Muscle layer of duodenum (tissue), 2 donors: ENCODE measurements at regions not wholly inside any gene's neighbourhood (a gene's known extent, or its start where the extent isn't known, plus 50 kb on each side); places are given as distances from the start of the nearest gene placed in this dataset.

Experiments
- H3K27ac ChIP-seq: one replicate; pipeline ENCODE4 v1.7.0; 2013; ENCODE audit warnings: mild to moderate bottlenecking, low read length
- H3K27me3 ChIP-seq: one replicate; pipeline ENCODE4 v1.7.0; 2013; ENCODE audit warnings: low read depth, mild to moderate bottlenecking, control low read depth, low read length
- H3K36me3 ChIP-seq, 2 donors: one replicate each; pipeline ENCODE4 v1.7.0; 2013; ENCODE audit warnings: low read length in 2 of 2, control low read depth in 1 of 2, mild to moderate bottlenecking in 1 of 2; ENCODE audit not compliant: insufficient read depth in 2 of 2, control insufficient read depth in 1 of 2
- H3K4me1 ChIP-seq, 2 donors: one replicate each; pipeline ENCODE4 v1.7.0; 2013; ENCODE audit warnings: low read length in 2 of 2, mild to moderate bottlenecking in 2 of 2, control low read depth in 1 of 2, moderate library complexity in 1 of 2; ENCODE audit not compliant: insufficient read depth in 2 of 2, control insufficient read depth in 1 of 2
- H3K4me3 ChIP-seq, 2 donors: one replicate each; pipeline ENCODE4 v1.7.0; 2013; ENCODE audit warnings: low read length in 2 of 2, low read depth in 1 of 2, mild to moderate bottlenecking in 1 of 2
- H3K9me3 ChIP-seq, 2 donors: one replicate each; pipeline ENCODE4 v1.7.0; 2013; ENCODE audit warnings: low read length in 2 of 2, control low read depth in 1 of 2, mild to moderate bottlenecking in 1 of 2; ENCODE audit not compliant: control insufficient read depth in 1 of 2
- donor health status: healthy.

DNA sequence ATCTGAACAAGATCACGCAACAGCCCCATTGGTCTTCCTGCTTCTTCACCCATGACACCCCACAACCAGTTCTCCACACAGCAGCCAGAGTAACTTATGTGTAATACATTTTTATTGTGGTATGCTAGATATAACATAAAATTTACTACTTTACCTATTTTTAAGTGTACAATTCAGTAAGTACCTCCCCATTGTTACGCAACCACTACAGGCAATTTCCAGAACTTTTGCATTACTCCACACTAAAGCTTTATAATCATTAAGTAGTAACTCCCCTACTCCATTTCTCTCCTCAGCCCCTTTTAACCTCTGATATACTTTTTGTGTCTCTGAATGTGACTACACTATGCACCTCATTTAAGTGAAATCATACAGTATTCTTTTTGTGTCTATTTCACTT lies 575.4 kb upstream of the CADM1 start:
- peaks cover 0 to 2% of the 10 kb centered on the region in 2 donors for H3K4me1 ChIP-seq
- H3K27me3 ChIP-seq: no peaks in the 10 kb centered on the region
- H3K27ac ChIP-seq: no peak overlapping the region
- H3K9me3 ChIP-seq: no peaks in the 10 kb centered on the region
- no peak overlapping the region for H3K4me3 ChIP-seq
- H3K36me3 ChIP-seq: no peaks in the 10 kb centered on the region

DNA sequence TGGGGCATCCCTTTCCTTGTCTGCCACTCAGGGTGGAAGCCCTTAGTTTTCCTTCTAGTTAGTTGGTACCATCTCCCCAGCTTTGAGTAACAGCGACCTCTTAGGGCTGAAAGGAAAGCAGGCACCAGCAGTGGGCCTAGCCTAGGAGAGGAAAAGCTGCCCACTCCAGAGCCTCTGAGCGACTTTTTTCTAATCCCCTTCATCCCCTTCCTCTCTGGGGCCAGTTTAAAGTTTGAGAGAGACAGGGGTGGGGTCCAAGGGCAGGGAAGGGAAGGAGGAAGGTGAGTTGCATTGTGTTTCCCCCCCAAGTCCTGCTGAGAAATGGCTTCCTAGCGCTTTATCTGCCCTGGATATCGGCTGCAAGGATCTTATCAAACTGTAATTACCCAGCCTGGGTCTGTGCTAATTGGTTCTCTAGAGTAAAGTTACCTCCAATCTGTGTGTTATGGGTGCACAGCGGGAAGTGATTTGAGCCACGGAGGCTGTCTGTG lies 573.9 kb upstream of the CADM1 start:
- Histone ChIP-seq H3K4me3 (no peak overlapping the region), H3K27me3 (no peaks in the 10 kb centered on the region)

DNA sequence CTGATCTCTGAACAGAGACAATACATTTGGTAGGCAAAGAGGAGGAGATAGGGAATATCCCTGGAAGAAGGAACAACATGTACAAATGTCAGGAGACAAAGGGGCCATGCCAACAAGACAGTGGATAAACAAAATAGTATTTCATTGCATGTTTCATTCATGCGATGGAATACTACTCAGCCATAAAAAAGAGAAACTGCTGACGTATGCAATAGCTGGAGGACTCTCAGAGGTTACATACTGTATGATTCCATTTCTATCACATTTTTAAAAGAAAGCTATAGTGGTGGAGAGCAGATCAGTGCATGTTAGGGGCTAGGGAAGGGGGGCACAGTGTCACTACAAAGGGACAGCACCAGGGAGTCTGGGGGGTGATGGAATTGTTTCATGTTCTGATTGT lies 572.9 kb upstream of the CADM1 start:
- H3K36me3 ChIP-seq: no peaks in the 10 kb centered on the region
- H3K4me3 ChIP-seq: no peak overlapping the region
- H3K4me1 ChIP-seq: peaks cover 0 to 9% of the 10 kb centered on the region in 2 donors
- H3K27ac ChIP-seq: no peak overlapping the region
- no peaks in the 10 kb centered on the region for H3K9me3 ChIP-seq
- no peaks in the 10 kb centered on the region for H3K27me3 ChIP-seq

More for the DNA sequence above, 573.9 kb upstream of the CADM1 start:
- H3K27ac ChIP-seq: no peak overlapping the region
- no peaks in the 10 kb centered on the region for H3K36me3 ChIP-seq
- no peaks in the 10 kb centered on the region for H3K9me3 ChIP-seq
- H3K4me1 ChIP-seq: peaks cover 0 to 9% of the 10 kb centered on the region in 2 donors

DNA sequence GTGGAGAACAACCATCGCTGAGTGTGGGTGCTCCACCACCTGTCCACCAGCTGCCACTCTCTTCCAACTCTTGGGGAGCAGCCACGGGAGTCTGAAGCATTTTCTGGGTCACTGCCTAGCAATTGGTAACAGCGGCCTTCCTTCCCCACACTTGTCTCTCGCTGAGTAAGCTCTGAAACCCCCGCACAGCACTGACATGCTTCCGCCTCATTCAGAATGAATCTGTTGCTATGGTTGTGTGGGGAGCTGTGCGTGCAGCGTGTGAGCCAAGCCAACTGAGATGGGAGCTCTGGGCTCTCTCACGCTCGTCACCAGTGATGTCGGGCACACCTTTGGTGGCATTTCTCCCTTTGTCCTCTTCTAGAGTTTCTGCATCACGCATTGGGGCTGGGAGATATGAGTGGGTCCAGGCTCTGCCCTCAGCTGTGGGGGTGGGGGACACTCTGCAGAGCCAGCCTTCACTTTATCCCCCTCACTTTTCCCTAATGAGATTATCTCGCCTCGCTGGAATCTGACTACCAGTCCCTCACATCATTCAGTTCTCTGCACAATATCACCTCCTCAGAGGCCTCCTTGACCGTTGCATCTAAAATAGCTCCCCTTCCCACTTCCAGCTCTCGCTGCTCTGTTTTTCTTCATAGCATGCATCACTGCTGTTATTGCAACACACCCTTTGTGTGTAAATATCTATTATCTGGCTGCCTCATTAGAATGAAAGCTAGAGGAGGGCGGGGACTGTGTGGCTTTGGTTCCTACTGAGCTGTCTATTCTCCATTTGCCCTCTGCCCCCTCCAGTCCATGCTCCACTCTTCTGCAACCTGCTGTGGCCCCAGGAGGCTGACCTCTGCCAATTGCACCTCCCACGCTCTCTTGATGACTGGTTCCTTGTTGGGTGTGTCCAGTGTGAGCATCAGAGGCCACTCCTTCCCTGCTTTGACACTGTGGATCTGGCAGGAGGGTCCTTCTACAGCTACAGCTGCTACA lies 569.9 kb upstream of the CADM1 start:
- no peaks in the 10 kb centered on the region for H3K36me3 ChIP-seq
- H3K4me1 ChIP-seq: peaks cover 0 to 9% of the 10 kb centered on the region in 2 donors
- no peak overlapping the region for H3K4me3 ChIP-seq
- H3K27me3 ChIP-seq: no peaks in the 10 kb centered on the region
- no peak overlapping the region for H3K27ac ChIP-seq
- no peaks in the 10 kb centered on the region for H3K9me3 ChIP-seq

DNA sequence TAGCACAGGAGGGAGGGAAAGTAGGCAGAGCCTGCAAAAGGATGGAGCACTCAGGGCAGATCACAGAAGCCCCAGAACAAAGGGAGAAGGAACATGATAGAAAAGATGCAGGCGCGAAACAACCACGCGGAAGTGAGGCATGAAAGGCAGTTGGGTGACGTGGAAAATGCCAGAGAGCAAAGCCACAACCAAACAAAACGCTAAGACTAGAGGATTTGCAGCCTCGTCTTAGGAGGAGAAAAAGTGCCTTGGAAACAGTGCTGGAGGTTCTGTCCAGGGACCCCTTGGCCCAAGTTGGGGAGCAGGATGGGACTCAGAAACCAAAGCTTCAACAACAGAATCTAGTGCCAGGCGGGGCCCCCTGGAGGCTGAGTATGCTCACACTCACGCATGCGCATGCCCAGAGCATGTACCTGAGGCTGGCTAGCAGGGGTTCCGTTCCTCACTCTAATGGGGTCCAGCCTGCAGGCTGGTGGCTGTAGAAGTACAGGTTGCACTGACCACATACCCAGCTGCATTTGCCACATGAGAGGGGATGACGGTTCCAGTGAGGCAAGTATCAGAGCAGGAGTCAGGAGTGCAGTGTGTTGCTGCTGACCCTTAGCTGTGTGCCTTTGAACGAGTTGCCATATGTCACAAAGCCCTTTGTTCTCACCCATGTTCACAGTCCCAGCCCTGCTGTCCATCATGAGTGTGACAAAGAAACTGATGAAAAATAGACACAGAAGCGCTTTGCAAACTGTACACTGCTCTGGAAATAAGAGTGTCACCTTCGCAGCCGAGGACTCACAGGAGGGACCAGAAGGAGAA lies 568.6 kb upstream of the CADM1 start:
- no peaks in the 10 kb centered on the region for H3K27me3 ChIP-seq
- H3K9me3 ChIP-seq: no peaks in the 10 kb centered on the region
- no peaks in the 10 kb centered on the region for H3K36me3 ChIP-seq
- H3K4me3 ChIP-seq: no peak overlapping the region
- no peak overlapping the region for H3K27ac ChIP-seq
- H3K4me1 ChIP-seq: peaks cover 0 to 9% of the 10 kb centered on the region in 2 donors

DNA sequence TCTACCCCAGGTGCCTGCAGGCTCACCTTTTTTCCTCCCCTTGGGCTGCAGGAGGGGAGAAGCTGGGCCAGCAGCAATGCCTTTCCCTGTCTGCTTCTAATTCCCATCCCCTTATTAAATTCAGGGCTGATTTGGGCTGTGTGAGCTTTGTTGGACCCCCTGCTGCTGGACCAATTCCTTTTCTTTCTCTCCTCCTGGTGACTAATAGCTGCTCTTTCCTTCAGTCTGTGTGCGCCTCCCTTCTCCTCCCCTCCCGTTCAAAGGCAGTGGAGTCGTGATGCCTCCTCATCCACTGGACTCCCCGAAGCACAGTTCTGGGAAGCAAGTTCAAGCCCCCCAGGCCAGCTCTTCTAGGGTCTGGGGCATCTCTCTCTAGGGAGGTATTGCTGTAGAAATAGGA lies 567.9 kb upstream of the CADM1 start:
- Histone ChIP-seq H3K9me3 (no peaks in the 10 kb centered on the region), H3K27ac (no peak overlapping the region), H3K4me1 (peaks cover 0 to 9% of the 10 kb centered on the region in 2 donors), H3K4me3 (no peak overlapping the region), H3K36me3 (no peaks in the 10 kb centered on the region), H3K27me3 (no peaks in the 10 kb centered on the region)

DNA sequence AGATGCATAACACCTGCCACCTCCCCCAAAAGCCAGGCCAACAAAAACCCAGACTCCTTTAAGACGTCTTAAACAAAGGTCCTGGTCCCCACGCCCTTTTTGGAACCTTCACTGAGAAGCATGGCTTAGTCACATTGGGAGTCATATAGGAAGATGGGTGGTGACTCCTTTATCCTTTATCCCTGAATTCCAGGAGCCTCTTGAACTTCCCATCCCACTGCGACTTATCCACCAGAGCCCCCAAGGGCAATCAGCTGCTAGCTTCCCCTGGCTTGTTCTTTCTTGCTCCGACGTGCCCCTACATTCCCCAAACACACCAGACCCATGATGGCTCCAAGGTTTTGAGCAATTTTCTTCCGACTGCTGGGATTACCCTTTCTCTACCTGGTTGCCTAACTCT lies 567.0 kb upstream of the CADM1 start:
- Histone ChIP-seq H3K4me3 (no peak overlapping the region), H3K27me3 (no peaks in the 10 kb centered on the region), H3K27ac (no peak overlapping the region), H3K9me3 (no peaks in the 10 kb centered on the region), H3K4me1 (peaks cover 0 to 9% of the 10 kb centered on the region in 2 donors), H3K36me3 (no peaks in the 10 kb centered on the region)

DNA sequence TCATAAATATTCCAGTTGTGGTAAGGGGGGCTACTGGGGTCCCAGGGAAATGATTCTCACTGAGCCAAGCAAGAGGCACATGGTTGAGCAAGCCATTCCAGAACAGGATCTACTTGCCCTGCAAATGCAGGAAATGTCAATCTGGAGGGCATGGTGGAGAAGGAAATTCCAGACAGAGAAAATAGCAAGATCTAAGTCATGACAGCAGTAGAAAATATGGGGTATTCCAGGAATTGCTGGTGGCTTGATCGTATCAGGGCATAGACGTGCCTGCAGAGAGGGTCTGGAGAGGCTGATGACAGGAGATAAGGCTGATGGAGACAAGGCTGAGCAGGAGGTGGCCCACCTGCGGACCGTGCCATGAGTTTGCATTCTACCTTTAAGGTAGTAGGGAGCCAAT lies 566.3 kb upstream of the CADM1 start:
- no peaks in the 10 kb centered on the region for H3K36me3 ChIP-seq
- H3K27me3 ChIP-seq: no peaks in the 10 kb centered on the region
- no peak overlapping the region for H3K27ac ChIP-seq
- H3K4me3 ChIP-seq: no peak overlapping the region
- H3K4me1 ChIP-seq: peaks cover 0 to 9% of the 10 kb centered on the region in 2 donors
- no peaks in the 10 kb centered on the region for H3K9me3 ChIP-seq

DNA sequence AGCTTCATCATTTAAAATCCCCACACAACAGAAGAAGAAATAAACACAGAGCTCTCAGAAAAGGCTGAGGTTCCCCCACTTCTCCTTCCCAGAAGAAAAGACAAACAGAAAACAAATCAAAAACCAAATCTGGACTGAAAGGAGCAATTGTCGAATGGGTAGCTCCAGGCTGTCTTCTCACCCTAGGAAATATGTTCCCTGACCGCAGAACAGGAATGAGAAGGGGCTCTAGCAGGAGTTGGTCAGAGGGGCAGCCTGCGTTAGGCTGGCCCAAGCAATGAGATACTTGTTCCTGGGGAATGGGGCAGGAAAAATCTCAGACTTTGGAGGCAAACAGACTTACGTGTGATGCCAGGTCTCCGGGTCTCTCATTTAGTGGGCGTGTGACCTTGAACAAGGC lies 562.6 kb upstream of the CADM1 start:
- no peaks in the 10 kb centered on the region for H3K27me3 ChIP-seq
- H3K4me3 ChIP-seq: no peak overlapping the region
- H3K9me3 ChIP-seq: no peaks in the 10 kb centered on the region
- H3K27ac ChIP-seq: no peak overlapping the region
- no peaks in the 10 kb centered on the region for H3K36me3 ChIP-seq
- H3K4me1 ChIP-seq: no peaks in the 10 kb centered on the region

DNA sequence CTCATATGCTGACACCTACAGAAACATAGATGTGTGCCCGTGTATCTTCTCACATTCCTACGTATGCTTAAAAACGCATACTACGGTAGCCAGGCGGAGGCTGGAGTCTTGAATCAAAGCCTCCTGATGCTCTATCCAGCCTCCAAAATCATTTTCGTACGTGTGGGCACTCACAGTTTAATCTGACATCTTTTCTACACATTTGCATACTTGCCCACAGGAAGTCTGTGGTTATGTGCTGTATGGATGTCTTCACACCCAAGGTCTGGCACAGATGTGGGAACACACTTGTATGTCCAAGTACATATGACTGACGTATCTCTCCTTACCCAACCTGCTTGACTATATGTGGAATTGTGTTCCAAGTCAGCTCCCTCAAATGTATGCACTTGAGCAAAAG lies 561.8 kb upstream of the CADM1 start:
- H3K9me3 ChIP-seq: no peaks in the 10 kb centered on the region
- no peaks in the 10 kb centered on the region for H3K4me1 ChIP-seq
- no peak overlapping the region for H3K27ac ChIP-seq
- H3K36me3 ChIP-seq: no peaks in the 10 kb centered on the region
- H3K27me3 ChIP-seq: no peaks in the 10 kb centered on the region
- no peak overlapping the region for H3K4me3 ChIP-seq

DNA sequence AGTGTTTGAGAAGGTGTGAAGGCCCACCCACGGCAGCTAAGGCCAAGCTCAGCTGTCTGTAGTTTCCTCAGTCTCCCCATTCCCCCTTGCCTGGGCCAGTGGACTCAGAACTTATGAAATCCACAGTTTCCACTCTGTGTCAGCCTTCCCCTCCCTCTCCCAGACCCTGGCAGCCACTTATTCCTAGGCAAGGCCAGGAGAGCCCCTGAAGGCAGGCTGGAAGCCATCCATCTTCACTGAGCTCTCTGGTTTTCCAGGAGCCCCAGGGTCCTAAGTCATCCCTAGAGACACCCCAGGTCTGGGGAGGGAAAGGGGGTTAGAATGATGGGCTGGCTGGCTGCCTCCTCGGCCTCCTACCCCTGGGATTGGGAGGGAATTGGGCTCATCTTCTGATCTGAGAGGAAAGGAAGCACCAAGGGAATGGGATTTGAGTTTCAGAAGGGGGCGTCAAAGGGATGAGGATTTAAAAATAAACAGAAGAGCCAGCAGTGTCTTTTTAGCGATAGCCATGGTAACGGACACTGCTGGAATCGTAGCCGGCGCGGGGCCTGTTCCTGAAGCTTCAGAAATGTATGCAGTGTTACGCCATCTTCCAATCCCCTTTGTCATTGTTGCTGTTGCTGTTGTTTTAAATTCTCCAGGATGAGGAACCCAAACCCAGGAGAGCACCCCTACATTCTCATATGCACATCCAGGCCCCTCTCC lies 561.1 kb upstream of the CADM1 start:
- H3K4me3 ChIP-seq: no peak overlapping the region
- no peaks in the 10 kb centered on the region for H3K4me1 ChIP-seq
- H3K27me3 ChIP-seq: no peaks in the 10 kb centered on the region
- H3K36me3 ChIP-seq: no peaks in the 10 kb centered on the region
- no peaks in the 10 kb centered on the region for H3K9me3 ChIP-seq
- no peak overlapping the region for H3K27ac ChIP-seq
